Activated CD4-positive, alpha-beta T cell treated with anti-CD3 and anti-CD28 coated beads, Interleukin-2, Interleukin-6, amounts not matched to agents 100 ng/mL and 50 ng/mL, durations not matched to agents 16 hours and 8 hours (primary cell): ENCODE measurements at regions not wholly inside any gene's neighbourhood (a gene's known extent, or its start where the extent isn't known, plus 50 kb on each side); places are given as distances from the start of the nearest gene placed in this dataset.
"Not testable (repeated sequence)": the region's sequence is repeated elsewhere in the genome, so short reads cannot be mapped to it uniquely, and the experiment has no call there.

Source experiments
- DNase-seq: peaks from one replicate; pipeline ENCODE4 v3.0.0-alpha.2; 2020

DNA sequence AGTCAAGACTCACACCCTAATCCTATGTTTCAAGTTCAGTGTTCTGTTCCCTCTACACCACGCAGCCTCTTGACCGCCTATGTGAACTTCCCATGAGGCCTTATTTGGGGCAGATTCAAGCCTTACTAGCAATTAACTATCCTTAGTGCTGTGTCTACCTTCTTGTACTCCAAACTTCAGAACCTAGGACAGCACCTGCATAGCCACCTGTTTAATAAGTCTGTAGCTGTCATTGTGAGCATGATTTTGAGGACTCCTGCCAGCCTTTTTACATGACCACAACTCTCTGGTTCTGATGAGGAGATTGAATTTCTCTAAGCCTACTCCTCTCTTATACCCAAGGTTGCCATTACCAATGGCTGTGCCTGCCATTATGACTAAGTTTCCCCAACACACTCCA is 50.8 kb upstream of the PCSK1 start:
- peak; percentile 16 for DNase-seq

DNA sequence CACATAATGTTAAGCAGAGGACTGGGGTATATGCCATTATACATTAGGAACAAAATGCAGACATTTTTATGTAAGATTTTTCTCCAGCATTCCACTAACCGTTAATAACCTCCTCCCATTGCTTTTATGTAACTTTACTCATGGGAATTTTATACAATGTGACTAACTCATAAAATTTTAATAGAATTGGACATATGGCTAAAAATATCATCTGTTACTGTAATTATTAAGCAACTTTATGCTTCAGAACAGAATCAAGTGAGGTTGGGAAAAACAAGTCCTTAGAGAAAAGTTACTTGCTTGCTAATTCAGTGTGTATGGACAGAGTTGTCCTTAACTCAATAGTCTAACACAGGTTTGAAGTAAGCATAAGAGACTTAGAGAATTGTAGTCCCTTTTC is 54.8 kb upstream of the PCSK1 start:
- DNase-seq: no peak

DNA sequence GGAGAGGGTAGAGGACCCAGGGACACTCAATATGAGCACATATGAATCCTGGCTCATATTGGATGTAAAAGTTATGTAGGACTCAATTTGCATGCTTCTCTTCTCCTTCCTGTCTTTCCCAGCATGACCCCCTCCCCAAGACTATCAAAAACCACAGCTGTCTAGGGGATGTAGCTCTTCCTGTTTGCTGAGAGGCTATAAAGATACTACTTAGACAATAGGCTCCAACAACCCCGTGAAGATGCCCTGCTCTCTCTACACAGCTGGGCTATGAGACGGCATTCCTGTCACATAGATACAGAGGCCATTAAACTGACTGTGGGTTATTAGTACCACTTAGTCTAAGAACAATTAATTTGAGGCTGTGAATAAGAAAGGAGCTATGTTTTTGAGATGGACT is 56.5 kb upstream of the PCSK1 start:
- no peak for DNase-seq

DNA sequence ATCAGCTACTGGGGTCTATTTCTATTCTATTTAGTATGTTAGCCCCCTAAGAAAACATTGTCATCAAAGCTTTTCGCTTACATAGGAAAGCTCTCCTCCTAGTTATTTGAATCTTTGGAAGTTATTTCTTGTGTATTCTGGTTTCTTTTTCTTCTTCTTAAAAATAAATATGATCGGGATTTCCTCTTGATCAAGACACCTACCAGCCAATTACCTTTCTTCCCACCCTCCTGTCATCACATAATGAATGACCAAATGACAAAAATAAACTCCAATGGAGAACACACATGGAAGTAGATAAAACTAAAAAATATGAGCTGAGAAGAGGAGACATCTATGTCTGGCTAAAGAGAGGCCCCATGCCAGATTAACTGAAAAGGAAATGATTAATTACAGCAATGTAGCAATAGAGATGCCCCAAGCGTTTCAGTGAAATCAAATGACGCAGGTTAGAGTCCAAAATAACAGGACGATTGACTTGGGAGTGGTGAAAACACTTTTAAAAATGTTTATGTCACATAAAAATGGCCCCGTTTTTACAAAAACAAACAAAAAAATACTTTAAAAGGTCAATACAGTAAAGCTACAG is 59.5 kb upstream of the PCSK1 start:
- DNase-seq: no peak

DNA sequence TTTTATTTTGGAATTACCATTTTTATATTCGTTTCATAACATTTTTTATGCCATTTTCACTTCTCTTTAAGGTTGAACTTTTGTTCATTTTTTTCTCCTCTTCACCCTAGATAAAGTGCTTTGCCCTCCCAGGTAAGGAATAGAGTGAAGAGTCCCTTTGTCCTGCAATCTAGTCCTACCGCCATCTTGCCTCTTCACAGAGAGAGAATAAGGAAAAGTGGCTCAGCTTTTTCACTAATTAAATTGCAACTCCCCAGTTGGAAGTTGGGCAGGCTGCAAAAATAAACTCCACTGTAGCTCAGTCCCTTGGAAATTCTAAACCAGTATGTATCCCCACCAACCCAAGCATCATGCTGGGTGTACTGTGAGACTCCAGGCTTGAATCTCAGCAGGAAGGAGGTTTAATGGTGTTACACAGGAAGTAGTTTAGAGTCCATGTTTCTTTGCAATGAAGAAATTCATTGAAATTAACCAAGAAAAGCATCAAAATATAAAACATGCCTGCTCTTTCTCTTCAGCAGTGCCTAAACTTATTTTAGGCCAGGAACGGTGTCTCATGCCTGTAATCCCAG is 60.3 kb upstream of the PCSK1 start:
- no peak for DNase-seq

DNA sequence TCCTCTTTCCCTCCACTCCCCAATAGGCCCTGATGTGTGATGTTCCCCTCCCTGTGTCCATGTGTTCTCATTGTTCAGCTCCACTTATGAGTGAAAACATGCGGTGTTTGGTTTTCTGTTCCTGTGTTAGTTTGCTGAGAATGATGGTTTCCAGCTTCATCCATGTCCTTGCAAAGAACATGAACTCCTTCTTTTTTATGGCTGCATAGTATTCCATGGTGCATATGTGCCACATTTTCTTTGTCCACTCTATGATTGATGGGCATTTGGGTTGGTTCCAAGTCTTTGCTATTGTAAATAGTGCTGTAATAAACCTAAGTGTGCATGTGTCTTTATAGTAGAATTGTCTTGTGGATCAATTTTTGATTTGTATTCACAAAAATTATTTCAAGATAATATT is 62.4 kb upstream of the PCSK1 start:
- DNase-seq: not testable (repeated sequence)

DNA sequence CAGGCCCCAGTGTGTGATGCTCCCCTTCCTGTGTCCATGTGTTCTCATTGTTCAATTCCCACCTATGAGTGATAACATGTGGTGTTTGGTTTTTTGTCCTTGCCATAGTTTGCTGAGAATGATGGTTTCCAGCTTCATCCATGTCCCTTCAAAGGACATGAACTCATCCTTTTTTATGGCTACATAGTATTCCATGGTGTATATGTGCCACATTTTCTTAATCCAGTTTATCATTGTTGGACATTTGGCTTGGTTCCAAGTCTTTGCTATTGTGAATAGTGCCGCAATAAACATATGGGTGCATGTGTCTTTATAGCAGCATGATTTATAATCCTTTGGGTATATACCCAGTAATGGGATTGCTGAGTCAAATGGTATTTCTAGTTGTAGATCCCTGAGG is 64.0 kb upstream of the PCSK1 start:
- DNase-seq: not testable (repeated sequence)

DNA sequence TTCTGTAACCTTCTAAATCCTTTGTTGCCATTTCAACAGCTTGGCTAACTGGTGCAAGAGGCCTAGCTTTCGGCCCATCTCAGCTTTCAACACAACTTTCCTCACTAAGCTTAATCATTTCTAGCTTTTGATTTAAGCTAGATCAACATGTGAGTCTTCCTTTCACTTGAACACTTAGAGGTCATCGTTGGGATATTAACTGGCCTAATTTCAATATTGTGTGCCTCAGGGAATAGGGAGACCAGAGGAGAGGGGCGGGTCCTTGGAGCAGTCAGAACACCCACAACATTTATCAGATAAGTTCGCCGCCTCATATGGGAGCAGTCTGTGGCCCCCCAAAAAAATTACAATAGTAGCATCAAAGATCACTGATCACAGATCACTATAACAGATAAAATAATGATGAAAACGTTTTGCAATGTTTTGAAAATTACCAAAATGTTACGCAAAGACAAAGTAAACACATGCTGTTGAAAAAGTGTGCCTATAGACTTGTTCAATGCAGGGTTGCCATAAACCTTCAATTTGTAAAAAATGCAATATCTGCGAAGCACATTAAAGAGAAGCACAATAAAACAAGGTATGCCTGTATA is 66.8 kb upstream of the PCSK1 start:
- DNase-seq: no peak

DNA sequence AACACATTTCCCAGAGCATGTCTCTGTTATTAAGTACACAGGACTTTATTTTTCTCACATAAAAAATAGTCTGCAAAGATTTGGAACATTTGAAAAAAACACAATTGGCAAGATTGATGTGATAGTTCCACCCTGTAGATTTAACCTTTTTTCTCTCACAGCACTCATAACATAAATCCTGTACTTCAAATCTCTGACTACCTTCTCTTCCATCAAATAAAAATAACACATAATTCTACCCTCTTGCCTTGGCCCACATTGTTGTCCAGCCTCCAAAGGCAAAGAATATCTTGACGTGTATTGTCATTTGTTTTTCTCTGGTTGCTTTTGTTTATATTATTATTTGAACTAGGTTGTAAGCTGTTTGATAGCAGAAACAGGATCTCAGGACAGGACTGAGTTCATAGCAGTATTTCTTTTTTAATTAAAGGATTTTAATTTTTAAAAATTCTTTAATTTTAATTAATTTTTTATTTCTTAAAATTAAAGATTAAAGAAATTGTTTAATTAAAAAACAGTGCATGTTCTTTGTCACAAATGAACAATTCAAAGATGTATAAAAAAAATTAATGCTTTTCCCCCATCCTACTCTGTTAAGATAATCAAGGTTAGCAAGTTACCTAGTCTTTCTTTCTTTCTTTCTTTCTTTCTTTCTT is 69.1 kb upstream of the PCSK1 start:
- no peak for DNase-seq

DNA sequence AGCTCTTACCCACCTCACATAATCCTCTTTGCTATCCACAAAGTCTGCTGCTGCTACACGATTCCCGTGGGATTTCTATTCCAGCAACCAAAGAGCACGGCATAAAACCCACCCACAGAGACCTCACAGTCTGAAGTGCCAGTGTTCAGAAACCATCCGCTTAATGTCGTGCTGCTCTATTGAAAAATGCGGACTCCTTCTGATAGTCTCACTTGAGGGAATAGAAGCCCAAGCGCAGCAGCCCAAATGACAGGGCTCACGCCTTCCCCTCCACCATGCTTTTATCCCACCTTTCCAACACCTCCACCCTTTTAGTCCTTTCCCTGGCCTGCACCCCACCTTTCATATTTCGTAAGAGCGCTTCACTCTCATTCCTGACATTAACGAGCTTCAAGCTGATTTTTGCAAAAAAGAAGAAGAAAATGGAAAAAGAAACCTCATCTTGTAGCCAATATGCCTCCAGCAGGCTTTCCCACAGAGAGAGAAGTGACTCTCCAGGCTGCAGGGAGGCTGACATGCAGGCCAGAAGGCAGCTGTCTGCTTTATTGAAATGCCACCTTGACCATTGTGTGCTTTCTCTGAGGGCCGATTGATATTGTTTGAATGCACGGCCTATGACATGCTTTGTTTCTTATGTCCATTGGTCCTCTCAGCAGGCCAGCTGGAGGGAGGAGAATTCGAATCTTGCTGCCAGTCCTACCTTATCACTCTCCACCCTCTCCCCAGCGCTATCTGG is 70.6 kb upstream of the PCSK1 start:
- DNase-seq: no peak

DNA sequence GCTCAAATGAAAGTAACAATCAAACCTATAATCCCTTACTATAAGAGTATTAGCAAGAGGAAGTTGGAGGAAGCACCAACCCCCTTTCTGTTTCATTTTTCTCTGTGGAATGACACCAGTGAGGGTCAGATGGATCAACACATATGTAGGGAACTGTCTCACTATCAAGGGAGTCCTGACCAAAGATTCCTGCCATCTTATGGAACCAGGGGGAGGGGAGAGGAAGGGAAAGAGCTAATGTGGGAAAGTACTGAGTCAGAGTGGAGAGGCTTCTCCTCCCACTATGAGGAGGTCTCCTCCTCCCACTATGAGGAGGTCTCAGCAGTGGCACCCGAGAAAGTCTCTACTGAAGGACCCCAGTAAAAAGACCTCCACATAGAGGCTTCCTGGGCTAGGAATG is 73.3 kb upstream of the PCSK1 start:
- DNase-seq: no peak

DNA sequence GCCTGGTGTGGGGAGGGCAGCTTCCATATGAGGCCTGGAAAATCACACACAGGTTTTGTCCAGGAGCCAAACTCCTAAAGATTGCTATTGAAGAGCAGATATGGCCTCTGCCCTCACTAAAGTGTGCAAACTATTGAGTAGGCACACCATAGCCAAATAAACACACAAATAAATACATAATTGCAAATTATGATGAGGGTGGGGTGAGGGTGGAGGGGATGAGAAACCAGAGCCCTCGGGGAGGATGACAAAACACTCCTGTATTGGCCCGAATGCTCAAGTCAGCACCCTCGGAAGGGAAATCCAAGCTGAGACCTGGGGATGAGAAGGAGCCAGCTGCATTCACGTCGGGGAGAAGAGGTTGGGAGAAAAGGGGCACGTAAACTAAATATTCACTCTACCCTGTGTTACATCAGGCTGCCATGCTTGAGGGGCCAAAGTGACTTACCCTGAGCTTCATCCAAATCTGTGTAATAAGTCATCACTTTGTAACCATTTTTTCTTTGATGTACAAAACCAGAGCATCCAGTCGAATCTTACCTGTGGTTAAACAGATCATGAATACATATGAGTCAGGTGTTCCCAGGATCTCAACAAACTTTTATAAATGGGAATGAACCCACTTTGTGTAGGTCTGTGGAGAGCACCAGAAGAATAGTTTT is 73.9 kb upstream of the PCSK1 start:
- no peak for DNase-seq

DNA sequence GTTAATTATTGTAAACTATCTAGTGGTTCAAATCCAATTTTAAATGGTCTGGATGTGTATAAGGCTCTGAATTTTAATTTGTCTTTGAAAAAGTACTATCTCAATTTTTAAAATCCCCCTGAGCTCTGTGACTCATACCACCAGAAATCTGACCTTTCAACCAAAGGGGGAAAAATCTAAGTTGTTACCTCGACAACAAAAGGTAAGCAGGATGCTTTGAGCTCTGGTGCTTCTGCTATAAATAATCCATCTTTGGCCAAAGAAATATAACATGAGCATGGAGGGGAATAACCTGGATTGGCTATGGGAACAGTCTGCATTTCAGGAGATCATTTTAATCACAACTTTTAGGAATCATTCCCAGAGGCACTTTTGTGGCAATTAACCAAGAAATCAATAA is 76.3 kb upstream of the PCSK1 start:
- DNase-seq: no peak

DNA sequence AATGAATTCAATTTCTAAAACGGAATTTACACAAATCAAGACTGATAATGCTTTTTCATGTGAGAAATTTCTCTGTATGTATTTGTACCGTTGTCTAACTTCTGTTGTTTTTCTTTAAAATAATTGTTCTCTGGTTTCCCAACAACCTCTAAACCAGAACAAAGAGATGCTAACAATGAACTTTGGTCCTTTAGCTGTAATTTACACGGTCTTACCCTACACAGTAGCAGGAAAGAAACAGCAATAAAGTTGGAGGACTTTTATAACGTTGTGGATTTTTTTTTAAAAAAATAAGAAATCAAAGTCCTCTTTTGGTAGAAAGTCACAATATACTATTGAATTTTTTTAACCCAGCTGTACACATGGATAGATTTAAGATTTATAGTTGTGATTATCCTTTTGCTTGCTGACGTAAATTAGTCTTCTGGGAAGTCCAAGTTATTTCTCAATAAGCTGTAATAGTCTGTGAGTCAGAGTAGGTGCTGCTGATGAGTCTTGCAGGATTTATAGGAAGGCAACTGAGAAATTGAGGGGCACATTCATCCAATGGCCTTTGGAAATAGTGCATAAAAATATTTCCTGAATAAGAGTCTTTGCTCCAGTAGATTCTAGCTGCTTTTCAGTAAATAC is 76.8 kb upstream of the PCSK1 start:
- DNase-seq: no peak

DNA sequence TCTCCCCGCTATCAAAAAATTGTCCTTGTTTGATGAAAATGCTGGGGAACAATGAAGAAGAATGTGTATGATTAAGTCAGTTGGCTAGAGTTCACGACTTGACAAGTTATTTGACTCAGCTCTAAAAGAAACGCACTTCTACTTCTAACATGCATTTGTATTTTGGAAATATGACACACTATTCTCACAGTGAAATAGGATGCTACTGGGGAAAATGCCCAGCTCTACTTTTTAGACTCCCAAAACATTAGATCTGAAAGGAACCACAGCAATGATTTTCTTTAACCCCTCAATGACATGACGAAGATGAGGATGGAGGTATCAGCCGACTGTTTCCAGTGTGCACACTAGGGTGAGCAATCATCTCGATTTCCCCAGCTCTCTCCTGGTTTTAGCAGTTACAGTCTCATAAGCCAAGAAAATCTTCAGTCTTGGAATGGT is 83.6 kb upstream of the PCSK1 start:
- DNase-seq: no peak

DNA sequence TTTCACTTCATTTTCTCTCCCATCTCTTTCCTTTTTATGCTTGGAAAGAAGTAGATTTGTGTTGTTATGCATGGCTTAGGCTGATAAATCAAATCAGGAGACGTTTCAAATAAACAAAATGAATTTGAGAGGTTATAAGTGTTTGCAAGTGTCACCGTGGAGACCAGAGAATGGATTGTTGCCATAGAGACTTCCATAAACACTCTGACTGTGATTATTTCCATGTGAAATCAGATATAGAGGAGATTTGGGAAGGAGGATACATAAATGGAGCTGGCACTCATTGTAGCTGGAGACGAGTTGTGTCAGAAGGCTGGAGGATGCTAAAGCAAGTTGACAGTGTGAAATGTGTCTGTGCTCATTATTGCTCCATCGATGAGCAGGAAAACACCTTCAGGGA is 84.2 kb upstream of the PCSK1 start:
- no peak for DNase-seq

DNA sequence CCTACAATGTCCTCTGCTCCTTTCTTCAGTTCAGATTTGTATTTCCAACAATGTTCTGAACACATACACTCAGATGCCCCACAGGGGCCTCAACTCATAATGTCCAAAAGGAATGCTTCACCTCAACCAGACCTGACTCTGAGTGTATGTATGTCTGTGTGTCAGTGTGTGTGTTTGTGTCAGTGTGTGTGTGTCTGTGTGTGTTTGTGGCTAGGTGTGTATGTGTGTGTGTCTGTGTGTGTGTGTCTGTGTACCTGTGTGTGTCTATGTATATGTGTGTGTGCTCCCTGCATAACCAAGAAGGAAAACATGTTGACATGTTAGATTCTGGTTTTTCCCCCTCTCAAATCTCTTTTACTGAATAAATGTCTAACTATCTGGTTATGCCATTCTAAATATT is 87.3 kb upstream of the PCSK1 start:
- DNase-seq: no peak

DNA sequence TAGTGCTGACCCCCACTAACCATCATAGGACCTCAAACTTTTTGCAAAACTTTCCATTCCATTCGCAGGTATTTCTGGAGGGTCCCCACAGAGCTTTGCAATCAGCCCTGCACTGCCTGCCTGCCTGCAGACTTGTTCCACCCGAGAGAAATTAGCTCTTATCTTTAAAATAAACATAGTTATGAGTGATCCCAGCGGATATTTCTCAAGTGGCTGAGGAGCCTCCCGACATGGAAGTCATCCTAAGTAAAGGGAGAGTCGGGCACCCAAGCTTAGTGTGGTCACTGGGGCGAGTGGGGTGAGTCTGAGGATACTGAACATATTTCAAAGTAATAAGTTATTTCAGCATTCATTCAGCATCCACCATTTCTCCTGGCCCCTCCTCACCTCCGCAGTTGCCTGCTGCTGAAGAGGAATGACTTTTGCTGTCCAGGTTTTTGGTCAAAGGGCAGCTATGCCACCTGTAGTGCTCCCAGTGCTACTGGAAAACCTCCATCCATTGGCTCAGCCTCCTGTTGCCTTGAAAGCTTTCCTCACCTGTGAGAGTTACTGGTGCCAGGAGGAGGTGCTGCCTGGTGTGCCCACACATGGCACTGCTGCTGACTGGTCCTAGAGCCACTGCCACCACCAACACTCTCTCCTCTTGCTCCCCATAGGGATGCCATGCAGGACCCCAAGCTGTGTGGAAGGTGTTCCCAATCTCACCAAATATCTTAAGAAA is 89.7 kb upstream of the PCSK1 start:
- DNase-seq: no peak

DNA sequence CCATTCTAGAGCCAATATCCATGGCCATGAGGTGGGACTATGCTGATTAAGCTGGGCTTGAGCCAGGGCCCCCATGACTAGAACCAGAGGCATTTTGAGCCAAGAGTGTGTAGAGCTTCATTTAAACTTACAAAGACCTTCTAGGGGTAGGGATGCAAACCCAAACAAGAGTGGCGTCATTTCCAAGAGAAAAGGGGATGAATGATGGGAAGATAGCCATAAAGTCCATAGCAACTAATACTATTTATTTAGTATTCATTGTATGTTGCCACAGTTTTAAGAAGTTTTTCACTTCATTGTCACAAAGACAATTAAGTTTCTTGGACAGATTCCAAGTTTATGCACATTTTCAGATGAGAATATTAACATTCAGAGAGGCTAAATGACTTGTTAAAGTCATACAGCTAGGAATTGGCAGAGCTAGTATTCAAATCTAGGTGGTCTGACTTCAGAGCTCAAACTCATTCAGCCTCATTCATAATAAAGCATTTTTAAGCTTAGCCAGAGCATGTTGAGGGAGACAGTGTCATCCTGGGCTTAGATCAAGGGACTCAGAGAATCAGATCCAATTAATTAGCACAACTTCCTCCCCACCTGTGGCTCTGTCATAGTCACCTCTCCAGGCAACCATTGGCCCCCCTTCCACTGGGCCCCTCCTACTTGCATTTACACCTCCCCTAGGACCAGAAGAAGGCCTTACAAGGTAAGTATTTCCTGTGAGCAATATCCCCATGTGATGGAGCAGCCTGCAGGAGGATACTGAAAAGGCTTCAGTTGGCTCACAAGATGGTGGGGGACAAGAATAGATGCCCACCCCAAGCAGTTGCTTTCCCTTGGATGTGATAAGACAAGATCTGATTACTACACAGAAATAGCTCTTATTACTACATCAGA is 95.0 kb upstream of the PCSK1 start:
- no peak for DNase-seq

DNA sequence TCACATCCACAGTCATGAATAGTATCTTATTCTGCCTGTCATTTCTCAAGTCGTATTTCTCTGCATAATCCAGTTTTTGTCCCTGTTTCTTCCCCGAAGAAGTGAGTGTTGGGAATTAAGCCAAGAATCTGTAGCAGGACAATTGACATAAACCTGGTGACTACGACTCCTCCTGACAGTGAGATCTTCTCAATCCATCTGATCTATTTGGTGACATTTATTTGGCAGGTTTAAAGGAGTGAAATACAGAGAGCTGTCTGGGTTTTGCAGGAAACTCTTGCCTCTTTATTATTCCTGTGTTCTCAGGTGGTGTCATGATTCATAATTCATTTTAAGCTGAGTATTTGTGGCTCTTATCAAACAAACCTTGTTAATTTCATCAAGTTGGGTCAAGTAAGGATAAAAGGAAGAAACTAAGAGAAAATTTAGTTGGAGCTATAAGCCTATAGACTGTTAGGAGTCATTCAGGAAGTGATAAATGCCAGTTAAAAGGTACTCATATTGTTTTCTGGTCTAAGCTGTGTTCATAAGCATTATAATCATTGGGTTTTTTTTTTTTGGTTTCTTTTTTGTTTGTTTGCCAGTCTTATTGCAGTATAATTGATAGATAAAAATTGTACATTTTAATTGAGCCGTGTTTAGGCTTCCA is 95.9 kb upstream of the PCSK1 start:
- no peak for DNase-seq
